Adrenal gland (tissue), 9 donors: ENCODE measurements at regions not wholly inside any gene's neighbourhood (a gene's known extent, or its start where the extent isn't known, plus 50 kb on each side); places are given as distances from the start of the nearest gene placed in this dataset.
"Not testable (repeated sequence)": the region's sequence is repeated elsewhere in the genome, so short reads cannot be mapped to it uniquely, and the experiment has no call there.

Experiments
- DNase-seq, 7 donors: peaks; one replicate each; pipeline ENCODE4 v3.0.0-alpha.2; 2019 to 2020
- H3K27ac ChIP-seq, 5 donors: fragments of 200-600 bp; sonication (generic) in 4 of 5; 1 replicate in 3 of 5; 2 replicates in 2 of 5; pipeline versions ENCODE4 v1.5.1 to v1.8.0; 2016 to 2020; ENCODE audit warnings: mild to moderate bottlenecking in 1 of 5
- H3K27me3 ChIP-seq: fragments of 200-600 bp; 2 replicates; pipeline ENCODE4 v1.8.0; 2021
- H3K36me3 ChIP-seq, 2 donors: fragments of 200-600 bp; replicated peaks in 1 of 2; 1 replicate in 1 of 2; 2 replicates in 1 of 2; pipeline versions ENCODE4 v1.5.1 to v1.8.0; 2018 to 2022
- H3K4me1 ChIP-seq, 2 donors: fragments of 200-600 bp; replicated peaks in 1 of 2; 1 replicate in 1 of 2; 2 replicates in 1 of 2; pipeline versions ENCODE4 v1.5.1 to v1.8.0; 2018 to 2021
- H3K4me3 ChIP-seq, 4 donors: fragments of 200-600 bp; sonication (generic) in 3 of 4; one replicate each; pipeline ENCODE4 v1.5.1; 2016 to 2018
- H3K9me3 ChIP-seq, 3 donors: fragments of 200-600 bp; sonication (generic) in 1 of 3; replicated peaks in 1 of 3; 1 replicate in 2 of 3; 2 replicates in 1 of 3; pipeline versions ENCODE4 v1.5.1 to v1.8.0; 2016 to 2021
- POLR2A ChIP-seq, 2 donors: fragments of 450-650 bp; IDR thresholded peaks; one replicate each; pipeline ENCODE4 v1.6.1; 2017; ENCODE audit warnings: antibody characterized with exemption in 2 of 2, mild to moderate bottlenecking in 2 of 2, moderate library complexity in 1 of 2
- WGBS, 4 donors: extraction: QIAGEN DNeasy Blood & Tissue Kit in 2 of 4; methylation state at CpG; one replicate each; pipeline versions ENCODE4 v1.1.5 to v1.1.7; 2013 to 2017; 5-methylcytosine and 5-hydroxymethylcytosine counted together
- intact Hi-C, 2 donors: fragments of 100-400 bp; cut with DNase I; formaldehyde crosslinking; loops; one replicate each; pipeline versions ENCODE4 v1.14.1 to v1.15.0; 2022 to 2023
- TF ChIP-seq, protein P1 (sequence below), 6 experiments: fragments of 450-650 bp in 4 of 6; fragments of 200-600 bp in 2 of 6; sonication (generic) in 1 of 6; IDR thresholded peaks; 1 replicate in 5 of 6; 2 replicates in 1 of 6; pipeline versions ENCODE4 v1.5.1 to v1.8.0; 2016 to 2021; ENCODE audit warnings: antibody characterized with exemption in 6 of 6, mild to moderate bottlenecking in 2 of 6, moderate library complexity in 1 of 6
- donor health status: healthy with polysubstance abuse.
- donor health status: Bipolar disorder and iron deficiency.
- donor health status: DM: yes; HTN: yes; CAD: no.
- donor health status: DM: no; HTN: no; CAD: no.
- donor health status: DM: no; HTN: no; CAD: no.

DNA sequence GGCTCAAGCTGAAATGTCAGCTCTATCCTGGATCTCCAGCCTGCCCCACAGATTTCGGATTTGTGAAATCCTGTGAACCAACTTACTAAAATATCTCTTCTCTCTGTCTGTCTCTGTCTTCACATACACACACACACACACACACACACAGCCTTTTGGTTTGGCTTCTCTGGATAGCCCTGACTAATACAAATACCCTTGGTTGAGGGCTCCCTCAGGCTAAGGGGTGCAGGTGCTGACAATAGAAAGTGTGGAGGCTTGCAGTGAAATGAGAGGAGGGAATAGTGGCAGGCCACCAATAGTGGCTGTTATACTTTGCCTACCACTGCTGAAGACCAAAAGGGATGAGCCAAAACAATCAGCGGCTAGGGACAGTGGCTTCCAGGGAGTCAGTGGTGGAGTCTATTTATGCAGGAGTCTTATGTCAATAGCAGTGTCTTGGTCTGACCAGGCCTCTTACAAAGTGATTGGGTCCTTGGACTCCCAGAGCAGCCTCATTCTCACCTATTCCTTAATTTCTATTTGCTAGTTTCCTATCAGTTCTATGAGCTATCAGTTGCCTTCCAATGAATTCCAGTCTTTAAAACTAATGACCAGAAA, 93.2 kb upstream of the GAS1 start:
- TF ChIP-seq POLR2A (IDR thresholded peaks at IDR 0.05): no peak
- TF ChIP-seq, protein P1, sequence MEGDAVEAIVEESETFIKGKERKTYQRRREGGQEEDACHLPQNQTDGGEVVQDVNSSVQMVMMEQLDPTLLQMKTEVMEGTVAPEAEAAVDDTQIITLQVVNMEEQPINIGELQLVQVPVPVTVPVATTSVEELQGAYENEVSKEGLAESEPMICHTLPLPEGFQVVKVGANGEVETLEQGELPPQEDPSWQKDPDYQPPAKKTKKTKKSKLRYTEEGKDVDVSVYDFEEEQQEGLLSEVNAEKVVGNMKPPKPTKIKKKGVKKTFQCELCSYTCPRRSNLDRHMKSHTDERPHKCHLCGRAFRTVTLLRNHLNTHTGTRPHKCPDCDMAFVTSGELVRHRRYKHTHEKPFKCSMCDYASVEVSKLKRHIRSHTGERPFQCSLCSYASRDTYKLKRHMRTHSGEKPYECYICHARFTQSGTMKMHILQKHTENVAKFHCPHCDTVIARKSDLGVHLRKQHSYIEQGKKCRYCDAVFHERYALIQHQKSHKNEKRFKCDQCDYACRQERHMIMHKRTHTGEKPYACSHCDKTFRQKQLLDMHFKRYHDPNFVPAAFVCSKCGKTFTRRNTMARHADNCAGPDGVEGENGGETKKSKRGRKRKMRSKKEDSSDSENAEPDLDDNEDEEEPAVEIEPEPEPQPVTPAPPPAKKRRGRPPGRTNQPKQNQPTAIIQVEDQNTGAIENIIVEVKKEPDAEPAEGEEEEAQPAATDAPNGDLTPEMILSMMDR (IDR thresholded peaks at IDR 0.05): no peak
- Histone ChIP-seq H3K9me3 (no peaks in the 10 kb centered on the region), H3K27me3 (no peaks in the 10 kb centered on the region), H3K4me1 (no peaks in the 10 kb centered on the region), H3K36me3 (no peaks in the 10 kb centered on the region), H3K4me3 (no peak overlapping the region), H3K27ac (no peak overlapping the region)
- WGBS, 4 donors: 82 to 100% (median 89%) methylated on average over 2 of the region's 2 CpGs
- DNase-seq: no peak
- intact Hi-C loops: no loop called here

DNA sequence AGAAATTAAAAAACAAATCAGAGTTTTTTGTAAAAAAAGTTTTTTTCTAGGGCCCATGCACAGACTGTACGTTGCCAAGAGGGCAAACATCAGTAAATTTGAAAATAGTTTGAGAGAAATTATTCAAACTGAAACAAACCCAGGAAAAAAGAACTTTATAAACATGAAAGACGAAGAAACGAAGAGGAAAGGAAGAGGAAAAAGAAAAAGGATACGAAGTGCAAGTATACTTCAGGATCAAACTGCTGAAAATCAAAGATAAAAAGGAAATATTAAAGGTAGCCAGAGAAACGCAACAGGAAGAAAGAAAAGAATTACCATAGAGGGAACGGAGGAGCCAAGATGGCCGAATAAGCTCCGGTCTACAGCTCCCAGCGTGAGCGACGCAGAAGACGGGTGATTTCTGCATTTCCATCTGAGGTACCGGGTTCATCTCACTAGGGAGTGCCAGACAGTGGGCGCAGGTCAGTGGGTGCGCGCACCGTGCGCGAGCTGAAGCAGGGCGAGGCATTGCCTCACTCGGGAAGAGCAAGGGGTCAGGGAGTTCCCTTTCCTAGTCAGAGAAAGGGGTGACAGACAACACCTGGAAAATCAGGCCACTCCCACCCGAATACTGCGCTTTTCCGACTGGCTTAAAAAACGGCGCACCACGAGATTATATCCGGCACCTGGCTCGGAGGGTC, 94.4 kb upstream of the GAS1 start:
- H3K9me3 ChIP-seq, intact Hi-C loops, H3K36me3 ChIP-seq, H3K27ac ChIP-seq, H3K27me3 ChIP-seq, H3K4me1 ChIP-seq, H3K4me3 ChIP-seq, DNase-seq: not testable (repeated sequence)
- WGBS, 4 donors: 91 to 93% (median 91%) methylated on average over 24 to 29 of the region's 29 CpGs

GRCh38 chr9:87049929-87050608, 102.8 kb upstream of the GAS1 start:
- 58 to 74% (median 61%) methylated on average over 2 of the region's 2 CpGs for WGBS, 4 donors
- H3K27me3 ChIP-seq, H3K36me3 ChIP-seq, H3K27ac ChIP-seq, H3K4me1 ChIP-seq, H3K4me3 ChIP-seq, intact Hi-C loops, DNase-seq: not testable (repeated sequence)
- H3K9me3 ChIP-seq: peaks cover 0 to 13% (median 5%) of the 10 kb centered on the region in 3 donors

GRCh38 chr9:87054999-87055686, 107.8 kb upstream of the GAS1 start:
- no peaks in the 10 kb centered on the region for H3K27me3 ChIP-seq
- H3K27ac ChIP-seq: no peak overlapping the region
- H3K36me3 ChIP-seq: no peaks in the 10 kb centered on the region
- H3K9me3 ChIP-seq: no peaks in the 10 kb centered on the region
- H3K4me3 ChIP-seq: no peak overlapping the region
- no peak for DNase-seq
- no peaks in the 10 kb centered on the region for H3K4me1 ChIP-seq
- 79 to 84% (median 83%) methylated on average over 2 of the region's 2 CpGs for WGBS, 4 donors
- intact Hi-C loops: no loop called here
- no peak for TF ChIP-seq POLR2A (IDR thresholded peaks at IDR 0.05)
- TF ChIP-seq, protein P1 (IDR thresholded peaks at IDR 0.05): no peak

- TF ChIP-seq, protein P1 (IDR thresholded peaks at IDR 0.05): no peak
- H3K36me3 ChIP-seq: no peaks in the 10 kb centered on the region
- H3K9me3 ChIP-seq: no peaks in the 10 kb centered on the region
- DNase-seq: no peak
- whole genome bisulfite sequencing, 4 donors: 76 to 84% (median 82%) methylated on average over 2 of the region's 2 CpGs
- no peaks in the 10 kb centered on the region for H3K27me3 ChIP-seq
- H3K4me1 ChIP-seq: peaks cover 0 to 3% of the 10 kb centered on the region in 2 donors
- H3K27ac ChIP-seq: no peak overlapping the region
- intact Hi-C loops: no loop called here
- no peak overlapping the region for H3K4me3 ChIP-seq
Observed at GRCh38 chr9:87059772-87060171, 112.5 kb upstream of the GAS1 start.
